Dendritic cell treated with granulocyte-macrophage colony-stimulating factor and Interleukin-4, amounts not matched to agents 40 ng/mL and 50 ng/mL, for 4 days (primary cell): ENCODE measurements at regions not wholly inside any gene's neighbourhood (a gene's known extent, or its start where the extent isn't known, plus 50 kb on each side); places are given as distances from the start of the nearest gene placed in this dataset.
"Not testable (repeated sequence)": the region's sequence is repeated elsewhere in the genome, so short reads cannot be mapped to it uniquely, and the experiment has no call there.

Source experiments
- H3K27ac Mint-ChIP-seq: one replicate; pipeline ENCODE4 v1.8.0; 2022; ENCODE audit warnings: mild to moderate bottlenecking, mixed read lengths
- H3K27me3 Mint-ChIP-seq: one replicate; pipeline ENCODE4 v1.8.0; 2022; ENCODE audit warnings: mild to moderate bottlenecking, mixed read lengths
- H3K36me3 Mint-ChIP-seq: one replicate; pipeline ENCODE4 v1.8.0; 2022; ENCODE audit warnings: low read depth, mixed read lengths
- H3K4me1 Mint-ChIP-seq: one replicate; pipeline ENCODE4 v1.8.0; 2022; ENCODE audit warnings: low read depth, mixed read lengths
- H3K4me3 Mint-ChIP-seq: one replicate; pipeline ENCODE4 v1.8.0; 2022; ENCODE audit warnings: mild to moderate bottlenecking, moderate library complexity, mixed read lengths
- H3K9me3 Mint-ChIP-seq: one replicate; pipeline ENCODE4 v1.8.0; 2022; ENCODE audit warnings: mixed read lengths
- intact Hi-C: fragments of 100-400 bp; cut with micrococcal nuclease; formaldehyde crosslinking; loops from one replicate; pipeline ENCODE4 v1.15.0; 2022

GRCh38 chr14:105720852-105721601, 194.6 kb downstream of the TMEM121 start:
- H3K4me3 Mint-ChIP-seq, intact Hi-C loops, H3K4me1 Mint-ChIP-seq, H3K27me3 Mint-ChIP-seq, H3K36me3 Mint-ChIP-seq, H3K27ac Mint-ChIP-seq, H3K9me3 Mint-ChIP-seq: not testable (repeated sequence)

- H3K27me3 Mint-ChIP-seq, H3K27ac Mint-ChIP-seq, H3K4me3 Mint-ChIP-seq, H3K4me1 Mint-ChIP-seq, H3K9me3 Mint-ChIP-seq, intact Hi-C loops, H3K36me3 Mint-ChIP-seq: not testable (repeated sequence)
Observed at GRCh38 chr14:105721602-105721970, 195.2 kb downstream of the TMEM121 start.

GRCh38 chr14:105721996-105722709, 195.8 kb downstream of the TMEM121 start:
- H3K36me3 Mint-ChIP-seq, H3K27me3 Mint-ChIP-seq, H3K27ac Mint-ChIP-seq, H3K9me3 Mint-ChIP-seq, intact Hi-C loops, H3K4me3 Mint-ChIP-seq, H3K4me1 Mint-ChIP-seq: not testable (repeated sequence)

- H3K27ac Mint-ChIP-seq, H3K4me1 Mint-ChIP-seq, H3K4me3 Mint-ChIP-seq, H3K36me3 Mint-ChIP-seq, intact Hi-C loops, H3K27me3 Mint-ChIP-seq, H3K9me3 Mint-ChIP-seq: not testable (repeated sequence)
Observed at GRCh38 chr14:105723271-105723670, 196.9 kb downstream of the TMEM121 start.

- H3K4me1 Mint-ChIP-seq, H3K27me3 Mint-ChIP-seq, H3K9me3 Mint-ChIP-seq, H3K36me3 Mint-ChIP-seq, H3K27ac Mint-ChIP-seq, intact Hi-C loops, H3K4me3 Mint-ChIP-seq: not testable (repeated sequence)
Observed at GRCh38 chr14:105723776-105724175, 197.4 kb downstream of the TMEM121 start.

- H3K36me3 Mint-ChIP-seq, H3K27ac Mint-ChIP-seq, H3K9me3 Mint-ChIP-seq, H3K27me3 Mint-ChIP-seq, H3K4me1 Mint-ChIP-seq, H3K4me3 Mint-ChIP-seq, intact Hi-C loops: not testable (repeated sequence)
Observed at GRCh38 chr14:105729825-105730368, 203.5 kb downstream of the TMEM121 start.

- H3K4me3 Mint-ChIP-seq, H3K9me3 Mint-ChIP-seq, H3K27me3 Mint-ChIP-seq, H3K36me3 Mint-ChIP-seq, H3K4me1 Mint-ChIP-seq, H3K27ac Mint-ChIP-seq, intact Hi-C loops: not testable (repeated sequence)
Observed at GRCh38 chr14:105730731-105731130, 204.3 kb downstream of the TMEM121 start.

- H3K27me3 Mint-ChIP-seq, H3K36me3 Mint-ChIP-seq, H3K4me3 Mint-ChIP-seq, H3K9me3 Mint-ChIP-seq, H3K4me1 Mint-ChIP-seq, intact Hi-C loops, H3K27ac Mint-ChIP-seq: not testable (repeated sequence)
Observed at GRCh38 chr14:105731221-105731985, 205.0 kb downstream of the TMEM121 start.

- Mint-ChIP-seq H3K9me3 (no peaks in the 10 kb centered on the region), H3K27ac (no peak overlapping the region), H3K27me3 (peaks cover 2% of the 10 kb centered on the region), H3K4me1 (no peaks in the 10 kb centered on the region), H3K36me3 (no peaks in the 10 kb centered on the region), H3K4me3 (no peak overlapping the region)
- intact Hi-C loops: no loop called here
Observed at GRCh38 chr14:105733081-105734065, 207.0 kb downstream of the TMEM121 start.

- H3K4me3 Mint-ChIP-seq, H3K27ac Mint-ChIP-seq, H3K36me3 Mint-ChIP-seq, H3K27me3 Mint-ChIP-seq, H3K4me1 Mint-ChIP-seq, H3K9me3 Mint-ChIP-seq, intact Hi-C loops: not testable (repeated sequence)
Observed at GRCh38 chr14:105734241-105734640, 207.9 kb downstream of the TMEM121 start.

- H3K36me3 Mint-ChIP-seq, H3K27me3 Mint-ChIP-seq, intact Hi-C loops, H3K4me1 Mint-ChIP-seq, H3K27ac Mint-ChIP-seq, H3K9me3 Mint-ChIP-seq, H3K4me3 Mint-ChIP-seq: not testable (repeated sequence)
Observed at GRCh38 chr14:105736331-105736730, 209.9 kb downstream of the TMEM121 start.

GRCh38 chr14:105737504-105738246, 211.3 kb downstream of the TMEM121 start:
- H3K27ac Mint-ChIP-seq: no peak overlapping the region
- no peak overlapping the region for H3K4me3 Mint-ChIP-seq
- H3K36me3 Mint-ChIP-seq: no peaks in the 10 kb centered on the region
- H3K27me3 Mint-ChIP-seq: no peaks in the 10 kb centered on the region
- intact Hi-C loops: no loop called here
- H3K4me1 Mint-ChIP-seq: no peaks in the 10 kb centered on the region
- no peaks in the 10 kb centered on the region for H3K9me3 Mint-ChIP-seq

- Mint-ChIP-seq H3K4me1 (no peaks in the 10 kb centered on the region), H3K27ac (no peak overlapping the region), H3K4me3 (no peak overlapping the region), H3K36me3 (no peaks in the 10 kb centered on the region), H3K27me3 (no peaks in the 10 kb centered on the region), H3K9me3 (no peaks in the 10 kb centered on the region)
- intact Hi-C loops: no loop called here
Observed at GRCh38 chr14:105738638-105739037, 212.3 kb downstream of the TMEM121 start.
